T-helper 2 cell (primary cell): ENCODE measurements at regions not wholly inside any gene's neighbourhood (a gene's known extent, or its start where the extent isn't known, plus 50 kb on each side); places are given as distances from the start of the nearest gene placed in this dataset.
A peak's percentile ranks its signal among the peaks of the same experiment; 100 is the strongest.

Source experiments
- DNase-seq, 5 experiments: peaks; one replicate each; pipeline versions ENCODE4 v3.0.0 to v3.0.0-alpha.2; 2012 to 2022

DNA sequence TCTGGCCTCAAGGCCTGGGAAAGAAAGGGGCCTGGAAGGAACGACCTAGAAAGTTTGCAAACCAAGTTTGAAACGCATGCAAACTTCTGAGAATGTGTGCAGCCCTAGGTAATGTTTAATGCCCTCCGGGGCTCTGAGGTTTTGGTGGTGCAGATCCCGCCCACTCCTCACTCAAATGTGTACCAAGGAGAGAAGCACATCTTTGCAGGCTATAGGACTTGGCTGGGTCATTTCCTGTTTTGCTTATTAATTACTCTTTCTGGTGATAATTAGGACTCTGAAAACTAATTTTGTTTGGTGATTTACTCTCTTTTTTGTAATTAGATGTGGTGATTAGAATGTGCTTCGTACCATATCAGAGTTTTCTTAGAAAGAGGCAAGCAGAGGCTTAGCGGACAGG, 625.9 kb upstream of the CADM1 start:
- no peak for DNase-seq

- DNase-seq: no peak
These were observed 625.2 kb upstream of the CADM1 start for GRCh38 chr11:116129456-116129855.

- DNase-seq: no peak
These were observed 622.3 kb upstream of the CADM1 start for GRCh38 chr11:116126562-116126961.

GRCh38 chr11:116124922-116125714, 620.9 kb upstream of the CADM1 start:
- DNase-seq: no peak

DNA sequence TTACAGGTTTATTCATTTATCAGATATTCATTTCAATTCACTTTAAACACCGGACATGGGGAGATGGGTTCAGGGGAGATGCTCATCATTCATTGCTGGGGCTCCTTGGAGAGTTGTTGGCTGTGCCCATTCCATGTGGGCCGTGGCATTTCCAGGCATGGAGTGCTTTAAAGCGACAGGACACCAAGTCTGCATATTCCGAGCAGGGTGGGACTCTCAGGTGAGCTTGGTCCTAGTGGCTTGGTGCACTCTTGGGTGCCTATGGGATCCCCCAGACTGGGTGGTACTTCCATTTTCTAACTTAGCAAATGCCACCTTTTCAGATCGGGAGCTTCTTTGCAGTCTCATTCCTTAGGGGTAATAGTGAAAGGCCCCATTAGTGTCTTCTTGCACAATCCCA, 619.5 kb upstream of the CADM1 start:
- DNase-seq: no peak

DNA sequence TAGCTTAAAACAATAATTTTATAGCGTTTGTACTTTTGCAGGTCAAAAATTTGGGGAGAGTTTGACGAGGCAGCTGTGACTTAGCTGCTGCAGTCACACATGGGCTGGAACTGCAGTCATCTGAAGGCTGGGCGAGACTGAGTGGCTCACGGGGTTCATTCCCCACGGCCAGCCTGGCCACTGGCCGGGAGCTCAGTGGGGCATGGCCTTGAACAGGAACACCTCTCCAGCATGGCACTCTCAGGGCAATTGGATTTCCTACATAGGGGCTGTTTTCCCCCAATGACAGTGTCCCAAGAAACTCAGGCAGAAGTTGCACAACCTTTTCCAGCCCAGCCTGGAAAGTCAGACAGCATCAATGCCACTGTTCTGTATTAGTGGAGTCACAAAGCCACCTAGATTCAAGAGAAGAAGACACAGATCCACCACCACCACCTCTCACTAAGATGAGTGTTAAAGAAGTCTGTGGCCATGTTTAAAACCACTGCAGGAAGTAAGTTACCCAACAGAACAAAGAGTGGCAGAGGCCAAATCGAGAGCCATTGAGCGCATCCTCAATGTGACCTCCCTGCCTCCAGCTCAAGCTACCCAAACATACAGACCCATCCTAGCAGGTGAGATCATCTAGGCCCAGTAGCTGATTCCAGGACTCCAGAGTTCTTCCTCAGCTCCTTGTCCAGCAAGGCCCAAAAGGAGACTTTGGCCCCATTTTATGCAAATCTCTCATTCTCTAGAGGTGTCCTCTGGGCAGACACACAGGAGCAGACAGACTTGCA, 618.7 kb upstream of the CADM1 start:
- DNase-seq: peak in 1 of 5 experiments; percentile 4

GRCh38 chr11:116119158-116119557, 614.9 kb upstream of the CADM1 start:
- DNase-seq: no peak

GRCh38 chr11:116118138-116118470, 613.9 kb upstream of the CADM1 start:
- no peak for DNase-seq

DNA sequence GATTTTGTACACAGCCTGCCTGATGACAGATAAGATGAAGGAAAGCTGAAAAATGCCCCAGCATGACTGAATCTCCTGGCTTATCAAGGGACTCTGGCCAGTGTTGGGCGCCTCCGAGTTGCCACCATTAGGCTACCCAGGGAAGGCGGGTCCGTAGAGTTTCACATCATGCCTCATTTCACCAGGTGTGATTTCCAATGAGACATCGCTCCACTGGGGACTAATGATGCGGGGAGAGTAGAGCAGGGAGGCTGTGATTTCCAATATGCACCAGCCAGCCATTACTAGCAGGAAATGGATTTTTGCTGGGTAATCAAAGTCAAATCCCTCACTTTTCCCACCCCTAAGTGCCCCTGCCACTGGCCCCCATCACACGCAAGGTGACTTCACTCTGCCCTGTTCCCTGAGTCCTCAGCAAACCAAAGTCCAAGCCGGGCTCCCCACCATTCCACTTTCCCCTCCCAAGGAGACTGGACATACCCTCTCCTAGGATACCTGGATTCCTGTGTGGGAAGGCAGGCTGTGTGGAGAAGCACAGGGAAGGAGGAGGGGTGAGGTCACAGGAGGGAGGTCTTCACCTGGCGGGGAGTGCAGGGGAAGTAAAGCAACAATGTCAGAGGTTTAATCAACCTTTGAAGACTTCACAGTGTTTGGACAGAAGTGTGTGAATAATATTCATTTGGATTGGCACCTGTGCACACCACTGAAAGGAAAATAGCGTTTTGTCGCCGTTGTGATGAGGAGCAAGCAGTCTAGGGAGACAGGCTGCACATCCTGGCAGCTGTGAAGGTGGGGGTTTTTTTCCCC, 613.3 kb upstream of the CADM1 start:
- DNase-seq: no peak

GRCh38 chr11:116115801-116116200, 611.6 kb upstream of the CADM1 start:
- no peak for DNase-seq

GRCh38 chr11:116114198-116114651, 610.0 kb upstream of the CADM1 start:
- DNase-seq: no peak

GRCh38 chr11:116112087-116112935, 608.1 kb upstream of the CADM1 start:
- DNase-seq: no peak

DNA sequence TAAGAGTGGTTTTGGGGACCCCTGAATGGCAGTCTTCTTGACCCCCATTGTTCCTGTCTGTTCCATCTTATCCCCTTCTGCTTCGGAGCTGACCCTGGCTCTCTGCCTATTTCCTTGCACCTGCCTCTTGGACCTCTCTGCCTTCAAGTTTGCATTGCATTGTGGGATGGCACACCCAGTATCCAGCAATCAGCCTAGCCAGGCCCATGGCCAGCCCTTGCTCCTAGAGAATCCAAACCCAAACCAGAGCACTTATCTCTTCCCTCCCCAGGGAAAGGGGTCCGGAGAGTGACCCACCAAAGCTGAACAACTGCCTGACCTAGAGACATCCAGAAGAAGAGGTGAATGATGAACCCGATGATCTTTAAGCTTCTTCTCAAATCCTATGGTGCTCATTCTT, 607.3 kb upstream of the CADM1 start:
- DNase-seq: no peak

DNA sequence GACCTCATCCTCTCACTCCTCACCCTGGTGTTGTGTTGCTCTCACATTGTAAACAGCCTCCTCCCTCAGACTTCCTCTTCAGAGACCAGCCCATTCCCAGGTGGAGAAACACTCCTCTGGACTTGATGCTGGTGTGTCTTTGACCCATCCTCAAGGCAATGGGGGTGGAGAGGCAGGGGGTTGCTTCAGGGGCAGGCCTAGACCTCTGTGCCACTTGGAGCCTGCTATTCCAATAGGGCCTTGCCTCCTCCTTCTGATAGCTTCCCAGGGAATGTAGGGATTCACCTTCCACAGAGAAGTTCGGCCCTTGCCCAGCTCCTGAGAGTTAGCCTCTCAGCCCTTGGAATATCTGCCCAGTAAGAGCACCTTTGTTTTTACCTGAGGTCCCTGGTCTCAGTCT, 606.6 kb upstream of the CADM1 start:
- DNase-seq: no peak

DNA sequence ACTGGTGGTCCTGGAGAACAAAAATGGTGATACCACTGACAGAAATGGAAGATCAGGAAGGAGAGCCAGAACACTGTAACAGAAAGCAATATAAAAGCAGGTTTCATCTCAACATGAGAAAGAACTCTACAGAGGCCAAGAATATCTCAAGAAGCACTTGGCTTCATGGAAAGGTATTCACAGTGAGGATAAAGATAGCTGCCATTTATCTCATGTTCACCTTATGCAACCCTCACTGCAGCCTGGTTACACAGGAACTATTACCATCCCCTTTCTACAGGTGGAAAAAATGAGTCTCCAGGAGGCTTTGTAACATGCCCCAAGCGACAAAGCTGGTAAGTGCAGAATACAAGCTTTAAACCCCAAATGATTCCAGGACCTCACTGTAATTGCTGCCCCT, 606.1 kb upstream of the CADM1 start:
- DNase-seq: no peak

DNA sequence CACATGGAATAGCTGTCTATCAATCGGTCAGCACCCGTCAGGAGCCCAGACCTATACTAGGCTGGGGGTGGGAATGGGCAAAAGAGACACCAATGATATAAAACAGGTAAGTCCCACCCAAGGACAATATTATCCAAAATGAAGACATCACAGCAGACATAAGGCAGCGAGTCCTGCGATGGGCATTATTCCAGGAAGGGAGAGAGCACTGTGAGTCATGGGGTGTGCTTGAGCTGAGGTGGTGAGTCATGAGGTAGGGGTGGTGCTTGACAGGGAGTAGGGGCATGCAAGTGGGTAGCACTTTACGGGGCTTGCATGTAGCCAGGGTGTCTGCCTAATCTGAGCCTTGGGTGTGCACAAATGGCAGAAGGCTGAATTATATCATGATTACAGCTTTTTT, 605.0 kb upstream of the CADM1 start:
- no peak for DNase-seq

GRCh38 chr11:116108161-116108560, 603.9 kb upstream of the CADM1 start:
- no peak for DNase-seq

- no peak for DNase-seq
These were observed 603.0 kb upstream of the CADM1 start for GRCh38 chr11:116107229-116107628.

GRCh38 chr11:116104498-116105174, 600.4 kb upstream of the CADM1 start:
- no peak for DNase-seq

GRCh38 chr11:116101902-116102301, 597.7 kb upstream of the CADM1 start:
- no peak for DNase-seq

DNA sequence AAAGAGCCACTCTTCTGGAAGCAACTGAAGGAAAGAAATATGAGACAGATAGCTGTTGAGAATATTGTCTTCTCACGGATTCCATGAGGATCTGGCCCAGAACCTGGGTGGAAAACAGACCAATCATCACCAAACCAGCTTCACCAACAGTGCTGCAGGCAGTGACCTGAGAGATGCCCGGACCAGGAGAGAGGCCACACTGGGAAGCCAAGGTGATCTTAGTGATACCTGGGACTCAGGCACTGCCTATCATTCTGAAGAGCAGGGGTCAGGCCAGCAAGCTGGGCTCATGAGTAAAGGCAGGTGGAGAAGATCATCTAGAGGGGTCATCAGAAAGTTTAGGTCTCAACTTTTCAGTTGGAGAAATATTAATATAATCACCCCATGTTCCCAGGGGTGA, 595.8 kb upstream of the CADM1 start:
- no peak for DNase-seq

- no peak for DNase-seq
These were observed 595.3 kb upstream of the CADM1 start for GRCh38 chr11:116099541-116099940.
